ENCODE measurements at regions not wholly inside any gene's neighbourhood (a gene's known extent, or its start where the extent isn't known, plus 50 kb on each side); places are given as distances from the start of the nearest gene placed in this dataset.

- TF ChIP-seq CTCF (IDR thresholded peaks at IDR 0.05) = no peak
- no peak for TF ChIP-seq POLR2A (IDR thresholded peaks at IDR 0.05)
These were observed 75.9 kb upstream of the HTR4 start for GRCh38 chr5:148730270-148730669.
